MM.1S (cell line): ENCODE measurements at regions not wholly inside any gene's neighbourhood (a gene's known extent, or its start where the extent isn't known, plus 50 kb on each side); places are given as distances from the start of the nearest gene placed in this dataset.

Experiments
- EZH2 ChIP-seq: fragments of 300-600 bp; sonication (generic); optimal IDR thresholded peaks from 2 replicates; pipeline ENCODE3; 2017; ENCODE audit warnings: low read depth, mild to moderate bottlenecking, antibody characterized with exemption, low read length, mixed read lengths
- TF ChIP-seq, protein P1 (sequence below): fragments of 300-600 bp; sonication (generic); IDR thresholded peaks from 2 replicates; pipeline ENCODE4 v1.5.1; 2016; ENCODE audit warnings: antibody characterized with exemption, low read length, mixed read lengths

DNA sequence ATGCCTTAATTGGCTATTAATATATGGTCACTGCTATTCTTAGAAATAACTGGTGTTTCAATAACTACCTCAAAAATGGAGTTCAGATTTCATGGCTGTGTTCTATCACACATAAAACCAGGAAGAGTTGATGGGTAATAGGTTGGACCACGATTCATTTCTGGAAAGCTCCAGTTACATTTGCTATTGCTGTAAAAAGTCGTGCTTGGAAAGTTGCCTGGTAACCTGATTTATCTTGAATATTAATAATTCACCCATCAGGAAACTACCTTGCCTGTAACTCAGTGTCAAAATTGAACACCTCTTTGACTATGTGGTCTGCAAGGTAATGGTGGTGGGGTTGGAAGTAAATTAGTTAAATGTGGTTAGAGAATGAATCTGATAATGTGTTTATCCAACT is 104.7 kb upstream of the IFNG-AS1 start:
- TF ChIP-seq, protein P1, sequence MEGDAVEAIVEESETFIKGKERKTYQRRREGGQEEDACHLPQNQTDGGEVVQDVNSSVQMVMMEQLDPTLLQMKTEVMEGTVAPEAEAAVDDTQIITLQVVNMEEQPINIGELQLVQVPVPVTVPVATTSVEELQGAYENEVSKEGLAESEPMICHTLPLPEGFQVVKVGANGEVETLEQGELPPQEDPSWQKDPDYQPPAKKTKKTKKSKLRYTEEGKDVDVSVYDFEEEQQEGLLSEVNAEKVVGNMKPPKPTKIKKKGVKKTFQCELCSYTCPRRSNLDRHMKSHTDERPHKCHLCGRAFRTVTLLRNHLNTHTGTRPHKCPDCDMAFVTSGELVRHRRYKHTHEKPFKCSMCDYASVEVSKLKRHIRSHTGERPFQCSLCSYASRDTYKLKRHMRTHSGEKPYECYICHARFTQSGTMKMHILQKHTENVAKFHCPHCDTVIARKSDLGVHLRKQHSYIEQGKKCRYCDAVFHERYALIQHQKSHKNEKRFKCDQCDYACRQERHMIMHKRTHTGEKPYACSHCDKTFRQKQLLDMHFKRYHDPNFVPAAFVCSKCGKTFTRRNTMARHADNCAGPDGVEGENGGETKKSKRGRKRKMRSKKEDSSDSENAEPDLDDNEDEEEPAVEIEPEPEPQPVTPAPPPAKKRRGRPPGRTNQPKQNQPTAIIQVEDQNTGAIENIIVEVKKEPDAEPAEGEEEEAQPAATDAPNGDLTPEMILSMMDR = no peak
- TF ChIP-seq EZH2 = no peak
